IMR-90 (cell line): ENCODE measurements at regions not wholly inside any gene's neighbourhood (a gene's known extent, or its start where the extent isn't known, plus 50 kb on each side); places are given as distances from the start of the nearest gene placed in this dataset.

ENCODE experiments used
- BHLHE40 ChIP-seq: fragments of 150-350 bp; IDR thresholded peaks from 2 replicates; pipeline ENCODE4 v1.6.1; 2016; ENCODE audit warnings: mild to moderate bottlenecking, low read depth, low read length
- CHD1 ChIP-seq: IDR thresholded peaks from 2 replicates; pipeline ENCODE4 v1.6.1; 2012; ENCODE audit warnings: low read depth, low read length, improper control_type of control experiment
- POLR2A ChIP-seq: IDR thresholded peaks from 2 replicates; pipeline ENCODE4 v1.6.1; 2012; ENCODE audit warnings: mild to moderate bottlenecking, low read depth, low read length
- RCOR1 ChIP-seq: IDR thresholded peaks from 2 replicates; pipeline ENCODE4 v1.6.1; 2012; ENCODE audit warnings: mild to moderate bottlenecking, low read length, improper control_type of control experiment; ENCODE audit not compliant: insufficient replicate concordance
- RFX5 ChIP-seq: IDR thresholded peaks from 2 replicates; pipeline ENCODE4 v1.8.0; 2012; ENCODE audit warnings: low read depth, mild to moderate bottlenecking, low read length, moderate library complexity
- TF ChIP-seq, protein P1 (sequence below): conservative IDR thresholded peaks from 2 replicates; pipeline ENCODE4 v1.5.1; 2012; ENCODE audit warnings: mild to moderate bottlenecking, low read depth, low read length, improper control_type of control experiment

DNA sequence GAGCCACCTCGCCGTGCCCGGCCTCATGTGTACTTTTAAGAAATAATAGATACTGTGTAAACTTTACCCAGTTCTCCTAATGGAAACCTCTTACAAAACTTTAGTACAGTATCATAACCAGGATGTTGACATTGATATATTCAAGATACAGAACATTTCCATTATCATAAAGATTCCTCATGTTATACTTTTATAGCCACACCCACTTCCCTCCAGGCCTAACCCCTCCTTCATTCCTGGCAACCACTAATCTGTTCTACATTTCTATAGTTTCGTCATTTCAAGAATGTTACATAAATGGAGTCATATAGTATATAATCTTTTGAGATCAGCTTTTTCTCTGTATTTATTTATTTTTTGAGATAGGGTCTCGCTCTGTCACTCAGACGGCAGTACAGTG is 52.6 kb upstream of the SALL4 start:
- TF ChIP-seq, protein P1, sequence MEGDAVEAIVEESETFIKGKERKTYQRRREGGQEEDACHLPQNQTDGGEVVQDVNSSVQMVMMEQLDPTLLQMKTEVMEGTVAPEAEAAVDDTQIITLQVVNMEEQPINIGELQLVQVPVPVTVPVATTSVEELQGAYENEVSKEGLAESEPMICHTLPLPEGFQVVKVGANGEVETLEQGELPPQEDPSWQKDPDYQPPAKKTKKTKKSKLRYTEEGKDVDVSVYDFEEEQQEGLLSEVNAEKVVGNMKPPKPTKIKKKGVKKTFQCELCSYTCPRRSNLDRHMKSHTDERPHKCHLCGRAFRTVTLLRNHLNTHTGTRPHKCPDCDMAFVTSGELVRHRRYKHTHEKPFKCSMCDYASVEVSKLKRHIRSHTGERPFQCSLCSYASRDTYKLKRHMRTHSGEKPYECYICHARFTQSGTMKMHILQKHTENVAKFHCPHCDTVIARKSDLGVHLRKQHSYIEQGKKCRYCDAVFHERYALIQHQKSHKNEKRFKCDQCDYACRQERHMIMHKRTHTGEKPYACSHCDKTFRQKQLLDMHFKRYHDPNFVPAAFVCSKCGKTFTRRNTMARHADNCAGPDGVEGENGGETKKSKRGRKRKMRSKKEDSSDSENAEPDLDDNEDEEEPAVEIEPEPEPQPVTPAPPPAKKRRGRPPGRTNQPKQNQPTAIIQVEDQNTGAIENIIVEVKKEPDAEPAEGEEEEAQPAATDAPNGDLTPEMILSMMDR: no peak
- TF ChIP-seq POLR2A (no peak), RFX5 (no peak), RCOR1 (no peak), CHD1 (no peak), BHLHE40 (no peak)
